ENCODE measurements at regions not wholly inside any gene's neighbourhood (a gene's known extent, or its start where the extent isn't known, plus 50 kb on each side); places are given as distances from the start of the nearest gene placed in this dataset.

- Histone ChIP-seq H3K9me3 (no peaks in the 10 kb centered on the region), H3K36me3 (ENCODE audit: insufficient read depth in 1 of 2, low read depth in 1 of 2) (no peaks in the 10 kb centered on the region), H3K4me3 (no peak overlapping the region), H3K27ac (no peak overlapping the region), H3K4me1 (peaks cover 14% of the 10 kb centered on the region), H3K27me3 (ENCODE audit: insufficient read depth in 3 of 3, low read length in 2 of 3) (peaks cover 0 to 40% (median 3%) of the 10 kb centered on the region in 3 donors)
- no peak for DNase-seq
- TF ChIP-seq CTCF (IDR thresholded peaks at IDR 0.05), result no peak
- intact Hi-C loops (cut with DNase I), result no loop called here
- WGBS, 3 donors, result 73 to 83% (median 76%) methylated on average over 3 of the region's 3 CpGs
- ATAC-seq, result no peak
Measured at GRCh38 chr2:134132490-134132857, 121.4 kb upstream of the MGAT5 start.

GRCh38 chr2:134133622-134134312 lies 120.1 kb upstream of the MGAT5 start:
- H3K4me1 ChIP-seq, result peaks cover 26% of the 10 kb centered on the region
- no peak overlapping the region for H3K27ac ChIP-seq
- no peak for TF ChIP-seq CTCF (IDR thresholded peaks at IDR 0.05)
- no peaks in the 10 kb centered on the region for H3K36me3 ChIP-seq (ENCODE audit: insufficient read depth in 1 of 2, low read depth in 1 of 2)
- no peaks in the 10 kb centered on the region for H3K9me3 ChIP-seq
- WGBS, 3 donors, result 82 to 90% (median 87%) methylated on average over 6 of the region's 6 CpGs
- H3K4me3 ChIP-seq, result no peak overlapping the region
- DNase-seq (no peak), ATAC-seq (no peak)
- intact Hi-C loops (cut with DNase I), result no loop called here
- peaks cover 0 to 40% (median 3%) of the 10 kb centered on the region in 3 donors for H3K27me3 ChIP-seq (ENCODE audit: insufficient read depth in 3 of 3, low read length in 2 of 3)

- DNase-seq, result no peak
- intact Hi-C loops (cut with DNase I), result no loop called here
- WGBS, 3 donors, result 85 to 93% (median 89%) methylated on average over 2 of the region's 2 CpGs
- no peaks in the 10 kb centered on the region for H3K36me3 ChIP-seq (ENCODE audit: insufficient read depth in 1 of 2, low read depth in 1 of 2)
- no peaks in the 10 kb centered on the region for H3K9me3 ChIP-seq
- H3K4me1 ChIP-seq, result peaks cover 31% of the 10 kb centered on the region
- no peak overlapping the region for H3K4me3 ChIP-seq
- no peak overlapping the region for H3K27ac ChIP-seq
- H3K27me3 ChIP-seq (ENCODE audit: insufficient read depth in 3 of 3, low read length in 2 of 3), result peaks cover 0 to 40% (median 3%) of the 10 kb centered on the region in 3 donors
- no peak for ATAC-seq
- TF ChIP-seq CTCF (IDR thresholded peaks at IDR 0.05), result no peak
Measured at GRCh38 chr2:134134313-134134706, 119.6 kb upstream of the MGAT5 start.

GRCh38 chr2:134134827-134135226 lies 119.0 kb upstream of the MGAT5 start:
- no peak for DNase-seq
- H3K27ac ChIP-seq, result no peak overlapping the region

More at GRCh38 chr2:134134827-134135226, 119.0 kb upstream of the MGAT5 start:
- no peaks in the 10 kb centered on the region for H3K36me3 ChIP-seq (ENCODE audit: insufficient read depth in 1 of 2, low read depth in 1 of 2)
- no peak for TF ChIP-seq CTCF (IDR thresholded peaks at IDR 0.05)
- 91 to 95% (median 93%) methylated on average over 3 of the region's 3 CpGs for WGBS, 3 donors
- H3K9me3 ChIP-seq, result no peaks in the 10 kb centered on the region
- H3K4me3 ChIP-seq, result no peak overlapping the region
- intact Hi-C loops (cut with DNase I), result no loop called here
- no peak for ATAC-seq
- peaks cover 37% of the 10 kb centered on the region for H3K4me1 ChIP-seq
- H3K27me3 ChIP-seq (ENCODE audit: insufficient read depth in 3 of 3, low read length in 2 of 3), result peaks cover 0 to 40% (median 3%) of the 10 kb centered on the region in 3 donors

Data from psoas muscle (tissue), 7 donors.